Transverse colon (tissue), 4 donors: ENCODE measurements at regions not wholly inside any gene's neighbourhood (a gene's known extent, or its start where the extent isn't known, plus 50 kb on each side); places are given as distances from the start of the nearest gene placed in this dataset.

Source experiments
- EP300 ChIP-seq: sonication (generic); formaldehyde crosslinking; IDR thresholded peaks from one replicate; pipeline ENCODE4 v1.6.1; 2017; ENCODE audit warnings: antibody characterized with exemption, low read depth
- POLR2A ChIP-seq: fragments of 450-650 bp; IDR thresholded peaks from one replicate; pipeline ENCODE4 v1.6.1; 2016; ENCODE audit warnings: antibody characterized with exemption, mild to moderate bottlenecking, moderate library complexity
- POLR2AphosphoS5 ChIP-seq, 3 donors: sonication (generic); formaldehyde crosslinking; IDR thresholded peaks; one replicate each; pipeline ENCODE4 v1.6.1; 2016; ENCODE audit warnings: antibody characterized with exemption in 3 of 3
- TF ChIP-seq, protein P1 (sequence below), 5 experiments: fragments of 200-600 bp in 3 of 5; fragments of 450-650 bp in 2 of 5; sonication (generic) in 3 of 5; IDR thresholded peaks; 1 replicate in 2 of 5; 2 replicates in 3 of 5; pipeline ENCODE4 v1.5.1; 2016 to 2017; ENCODE audit warnings: antibody characterized with exemption in 5 of 5, inconsistent platforms in 3 of 5, mild to moderate bottlenecking in 2 of 5, moderate library complexity in 1 of 5

DNA sequence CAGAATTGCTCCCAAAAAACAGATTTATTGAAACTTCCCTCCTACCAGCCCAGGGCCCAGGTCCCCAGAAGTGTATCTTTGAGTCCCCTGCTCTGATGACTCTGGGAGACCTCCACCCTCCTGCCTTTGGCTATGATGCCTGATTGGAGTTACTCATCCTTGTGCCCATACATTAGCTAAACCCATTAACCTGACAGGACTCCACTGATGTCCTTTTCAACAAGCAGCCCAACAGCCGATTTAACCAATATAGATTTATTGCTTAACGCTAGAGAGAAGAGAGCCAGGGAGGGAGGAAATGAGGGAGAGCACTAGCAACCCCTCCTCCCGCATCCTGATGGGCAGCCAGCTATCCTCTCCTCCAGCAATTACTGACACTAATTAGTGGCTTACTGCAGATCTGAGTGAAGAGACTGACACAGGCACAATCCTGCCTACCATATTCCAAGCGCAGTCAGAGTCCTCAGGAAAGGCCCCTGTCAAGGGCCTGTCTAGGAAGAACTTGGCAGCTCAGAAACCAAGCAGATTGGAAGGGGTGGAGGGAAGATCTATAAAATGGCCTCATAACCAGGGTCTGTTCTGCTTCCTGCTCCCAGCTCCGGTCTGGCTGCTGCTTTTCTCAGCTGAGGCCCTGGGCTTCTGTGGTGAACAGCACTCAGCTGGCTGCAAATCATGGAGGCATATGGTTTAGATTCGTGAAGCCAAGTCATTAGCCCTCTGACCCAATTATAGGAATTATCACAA is 484.5 kb upstream of the DAB1 start:
- TF ChIP-seq, protein P1, sequence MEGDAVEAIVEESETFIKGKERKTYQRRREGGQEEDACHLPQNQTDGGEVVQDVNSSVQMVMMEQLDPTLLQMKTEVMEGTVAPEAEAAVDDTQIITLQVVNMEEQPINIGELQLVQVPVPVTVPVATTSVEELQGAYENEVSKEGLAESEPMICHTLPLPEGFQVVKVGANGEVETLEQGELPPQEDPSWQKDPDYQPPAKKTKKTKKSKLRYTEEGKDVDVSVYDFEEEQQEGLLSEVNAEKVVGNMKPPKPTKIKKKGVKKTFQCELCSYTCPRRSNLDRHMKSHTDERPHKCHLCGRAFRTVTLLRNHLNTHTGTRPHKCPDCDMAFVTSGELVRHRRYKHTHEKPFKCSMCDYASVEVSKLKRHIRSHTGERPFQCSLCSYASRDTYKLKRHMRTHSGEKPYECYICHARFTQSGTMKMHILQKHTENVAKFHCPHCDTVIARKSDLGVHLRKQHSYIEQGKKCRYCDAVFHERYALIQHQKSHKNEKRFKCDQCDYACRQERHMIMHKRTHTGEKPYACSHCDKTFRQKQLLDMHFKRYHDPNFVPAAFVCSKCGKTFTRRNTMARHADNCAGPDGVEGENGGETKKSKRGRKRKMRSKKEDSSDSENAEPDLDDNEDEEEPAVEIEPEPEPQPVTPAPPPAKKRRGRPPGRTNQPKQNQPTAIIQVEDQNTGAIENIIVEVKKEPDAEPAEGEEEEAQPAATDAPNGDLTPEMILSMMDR (IDR thresholded peaks at IDR 0.05), result no peak
- TF ChIP-seq POLR2A (no peak), EP300 (no peak), POLR2AphosphoS5 (IDR thresholded peaks at IDR 0.05) (no peak)
